ENCODE measurements at regions not wholly inside any gene's neighbourhood (a gene's known extent, or its start where the extent isn't known, plus 50 kb on each side); places are given as distances from the start of the nearest gene placed in this dataset.

- Histone ChIP-seq H3K4me3 (no peak overlapping the region), H3K4me1 (peaks cover 14% of the 10 kb centered on the region), H3K27me3 (ENCODE audit: insufficient read depth in 3 of 3, low read length in 2 of 3) (no peaks in the 10 kb centered on the region), H3K27ac (no peak overlapping the region), H3K9me3 (no peaks in the 10 kb centered on the region), H3K36me3 (ENCODE audit: insufficient read depth in 1 of 2, low read depth in 1 of 2) (no peaks in the 10 kb centered on the region)
- 44 to 72% (median 53%) methylated on average over 3 of the region's 3 CpGs for WGBS, 3 donors
- TF ChIP-seq CTCF (IDR thresholded peaks at IDR 0.05): no peak
- DNase-seq (no peak), ATAC-seq (no peak)
- intact Hi-C loops (cut with DNase I): no loop called here
These were observed 505.3 kb downstream of the TLE4 start for GRCh38 chr9:80077059-80077458.

GRCh38 chr9:80076162-80076561 is 504.4 kb downstream of the TLE4 start:
- WGBS, 3 donors: 65 to 82% (median 68%) methylated on average over 4 of the region's 4 CpGs
- intact Hi-C loops (cut with DNase I): no loop called here

GRCh38 chr9:80074439-80074838 is 502.7 kb downstream of the TLE4 start:
- H3K9me3 ChIP-seq: no peaks in the 10 kb centered on the region
- H3K27ac ChIP-seq: no peak overlapping the region
- ATAC-seq: peak in 3 of 4 donors; percentile 80 to 83 (median 80)
- DNase-seq: peak in 1 of 2 donors; percentile 46
- no peak overlapping the region for H3K4me3 ChIP-seq
- H3K36me3 ChIP-seq (ENCODE audit: insufficient read depth in 1 of 2, low read depth in 1 of 2): no peaks in the 10 kb centered on the region
- TF ChIP-seq CTCF (IDR thresholded peaks at IDR 0.05): no peak
- intact Hi-C loops (cut with DNase I): no loop called here
- H3K4me1 ChIP-seq: peaks cover 14% of the 10 kb centered on the region
- WGBS, 3 donors: 8 to 11% (median 10%) methylated on average over 5 of the region's 5 CpGs
- H3K27me3 ChIP-seq (ENCODE audit: insufficient read depth in 3 of 3, low read length in 2 of 3): no peaks in the 10 kb centered on the region

More at GRCh38 chr9:80076162-80076561, 504.4 kb downstream of the TLE4 start:
- no peak for TF ChIP-seq CTCF (IDR thresholded peaks at IDR 0.05)
- Histone ChIP-seq H3K4me3 (no peak overlapping the region), H3K36me3 (ENCODE audit: insufficient read depth in 1 of 2, low read depth in 1 of 2) (no peaks in the 10 kb centered on the region), H3K27me3 (ENCODE audit: insufficient read depth in 3 of 3, low read length in 2 of 3) (no peaks in the 10 kb centered on the region), H3K4me1 (peaks cover 14% of the 10 kb centered on the region), H3K27ac (no peak overlapping the region), H3K9me3 (no peaks in the 10 kb centered on the region)
- peak in 2 of 4 donors; percentile 25 to 58 for ATAC-seq
- no peak for DNase-seq

GRCh38 chr9:80072451-80072850 is 500.7 kb downstream of the TLE4 start:
- peaks cover 14% of the 10 kb centered on the region for H3K4me1 ChIP-seq
- H3K36me3 ChIP-seq (ENCODE audit: insufficient read depth in 1 of 2, low read depth in 1 of 2): no peaks in the 10 kb centered on the region
- H3K27ac ChIP-seq: no peak overlapping the region
- WGBS, 3 donors: 83 to 94% (median 91%) methylated on average over 3 of the region's 3 CpGs
- ATAC-seq (no peak), DNase-seq (no peak)
- no peaks in the 10 kb centered on the region for H3K9me3 ChIP-seq
- intact Hi-C loops (cut with DNase I): no loop called here
- no peak for TF ChIP-seq CTCF (IDR thresholded peaks at IDR 0.05)
- no peaks in the 10 kb centered on the region for H3K27me3 ChIP-seq (ENCODE audit: insufficient read depth in 3 of 3, low read length in 2 of 3)
- H3K4me3 ChIP-seq: no peak overlapping the region

- no peaks in the 10 kb centered on the region for H3K9me3 ChIP-seq
- no peak for DNase-seq
- no peaks in the 10 kb centered on the region for H3K36me3 ChIP-seq (ENCODE audit: insufficient read depth in 1 of 2, low read depth in 1 of 2)
- H3K27me3 ChIP-seq (ENCODE audit: insufficient read depth in 3 of 3, low read length in 2 of 3): no peaks in the 10 kb centered on the region
- no peak overlapping the region for H3K4me3 ChIP-seq
- no peak overlapping the region for H3K27ac ChIP-seq
- intact Hi-C loops (cut with DNase I): no loop called here
- no peak for ATAC-seq
- WGBS, 3 donors: 92 to 94% (median 94%) methylated on average over 3 of the region's 3 CpGs
- no peak for TF ChIP-seq CTCF (IDR thresholded peaks at IDR 0.05)
- peaks cover 11% of the 10 kb centered on the region for H3K4me1 ChIP-seq
These were observed 498.4 kb downstream of the TLE4 start for GRCh38 chr9:80070071-80070742.
